Caco-2 (cell line): ENCODE measurements at regions not wholly inside any gene's neighbourhood (a gene's known extent, or its start where the extent isn't known, plus 50 kb on each side); places are given as distances from the start of the nearest gene placed in this dataset.

Experiments used
- BruUV-seq: library from RNA; stranded (reverse); fragments of 400-500 nt; replicated peaks from 2 replicates; lab custom pipeline; 2021; lab: Mats Ljungman, UMichigan
- CTCF ChIA-PET: fragments of 300-600 bp; sonication (Branson Sonifier 250); formaldehyde crosslinking; loops from one replicate; lab custom pipeline; 2022; ENCODE audit warnings: antibody characterized with exemption; lab: Charles Lee
- POLR2A ChIA-PET: fragments of 300-600 bp; sonication (Branson Sonifier 250); formaldehyde crosslinking; loops from one replicate; lab custom pipeline; 2022; ENCODE audit warnings: antibody characterized with exemption; lab: Charles Lee
- DNase-seq, 2 experiments: peaks; one replicate each; pipeline versions ENCODE4 v3.0.0 to v3.0.0-alpha.2; 2020 to 2022
- H3K27me3 ChIP-seq: replicated peaks from 2 replicates; pipeline ENCODE4 v1.6.0; 2011; ENCODE audit warnings: low read length; ENCODE audit not compliant: control insufficient read depth, insufficient read depth
- H3K36me3 ChIP-seq: 2 replicates; pipeline ENCODE4 v1.5.1; 2011; ENCODE audit warnings: low read length; ENCODE audit not compliant: control insufficient read depth, insufficient read depth
- H3K4me1 ChIP-seq: fragments of 250-450 bp; sonication (Bioruptor Pico); 2 replicates; pipeline ENCODE4 v1.5.1; 2020; ENCODE audit warnings: mild to moderate bottlenecking
- H3K4me3 ChIP-seq: 2 replicates; pipeline ENCODE4 v1.5.1; 2011; ENCODE audit warnings: low read depth, mild to moderate bottlenecking, control low read depth, low read length
- H3K9me3 ChIP-seq: fragments of 250-450 bp; sonication (Bioruptor Pico); 2 replicates; pipeline ENCODE4 v1.5.1; 2020; ENCODE audit warnings: mild to moderate bottlenecking, moderate library complexity
- H3K27ac Mint-ChIP-seq: one replicate; pipeline ENCODE4 v1.8.0; 2022; ENCODE audit warnings: mixed read lengths; ENCODE audit not compliant: unreplicated experiment
- H3K27me3 Mint-ChIP-seq: one replicate; pipeline ENCODE4 v1.8.0; 2022; ENCODE audit warnings: mixed read lengths; ENCODE audit not compliant: insufficient read depth, unreplicated experiment
- H3K36me3 Mint-ChIP-seq: one replicate; pipeline ENCODE4 v1.8.0; 2022; ENCODE audit warnings: mild to moderate bottlenecking, mixed read lengths; ENCODE audit not compliant: insufficient read depth, unreplicated experiment
- H3K4me1 Mint-ChIP-seq: one replicate; pipeline ENCODE4 v1.8.0; 2022; ENCODE audit warnings: low read depth, mixed read lengths; ENCODE audit not compliant: unreplicated experiment
- H3K4me3 Mint-ChIP-seq: one replicate; pipeline ENCODE4 v1.8.0; 2022; ENCODE audit warnings: mild to moderate bottlenecking, moderate library complexity, mixed read lengths; ENCODE audit not compliant: unreplicated experiment
- H3K9me3 Mint-ChIP-seq: one replicate; pipeline ENCODE4 v1.8.0; 2022; ENCODE audit warnings: mixed read lengths; ENCODE audit not compliant: unreplicated experiment
- CTCF ChIP-seq, 2 experiments: fragments of 200-600 bp in 1 of 2; IDR thresholded peaks; 1 replicate in 1 of 2; 2 replicates in 1 of 2; pipeline versions ENCODE4 v1.5.1 to v1.8.0; 2011 to 2022; ENCODE audit warnings: antibody characterized with exemption in 1 of 2, control low read depth in 1 of 2, inconsistent platforms in 1 of 2, low read depth in 1 of 2, low read length in 1 of 2, mild to moderate bottlenecking in 1 of 2, moderate library complexity in 1 of 2; ENCODE audit not compliant: insufficient read depth in 1 of 2, severe bottlenecking in 1 of 2, unreplicated experiment in 1 of 2
- intact Hi-C: fragments of 100-400 bp; cut with micrococcal nuclease; formaldehyde crosslinking; loops from one replicate; pipeline ENCODE4 v1.10.0; 2022; ENCODE audit not compliant: unreplicated experiment

- BruUV-seq: no TSS peak
- Histone ChIP-seq H3K9me3 (no peaks in the 10 kb centered on the region), H3K36me3 (no peaks in the 10 kb centered on the region), H3K4me1 (peaks cover 5% of the 10 kb centered on the region), H3K27me3 (no peaks in the 10 kb centered on the region), H3K4me3 (no peak overlapping the region)
- Mint-ChIP-seq H3K27ac (no peak overlapping the region), H3K36me3 (no peaks in the 10 kb centered on the region), H3K9me3 (no peaks in the 10 kb centered on the region), H3K27me3 (no peaks in the 10 kb centered on the region), H3K4me1 (no peaks in the 10 kb centered on the region), H3K4me3 (no peak overlapping the region)
- DNase-seq: no peak
- intact Hi-C loops: no loop called here
- ChIA-PET CTCF (no interaction called here), POLR2A (no interaction called here)
- TF ChIP-seq CTCF (IDR thresholded peaks at IDR 0.05; ENCODE audit: insufficient read depth in 1 of 2, low read depth in 1 of 2, low read length in 1 of 2, severe bottlenecking in 1 of 2, unreplicated experiment in 1 of 2): no peak
These were observed 58.3 kb upstream of the FRMD6 start for GRCh38 chr14:51593397-51593796.

GRCh38 chr14:51595881-51596455 is 55.7 kb upstream of the FRMD6 start:
- no peak for TF ChIP-seq CTCF (IDR thresholded peaks at IDR 0.05; ENCODE audit: insufficient read depth in 1 of 2, low read depth in 1 of 2, low read length in 1 of 2, severe bottlenecking in 1 of 2, unreplicated experiment in 1 of 2)
- no peaks in the 10 kb centered on the region for H3K27me3 ChIP-seq
- ChIA-PET CTCF (no interaction called here), POLR2A (no interaction called here)
- no peaks in the 10 kb centered on the region for H3K9me3 Mint-ChIP-seq
- DNase-seq: no peak
- H3K27ac Mint-ChIP-seq: no peak overlapping the region
- no TSS peak for BruUV-seq
- intact Hi-C loops: no loop called here
- H3K36me3 Mint-ChIP-seq: no peaks in the 10 kb centered on the region
- H3K4me3 ChIP-seq: no peak overlapping the region
- H3K4me3 Mint-ChIP-seq: no peak overlapping the region
- no peaks in the 10 kb centered on the region for H3K9me3 ChIP-seq
- H3K27me3 Mint-ChIP-seq: no peaks in the 10 kb centered on the region
- H3K4me1 Mint-ChIP-seq: no peaks in the 10 kb centered on the region
- H3K36me3 ChIP-seq: no peaks in the 10 kb centered on the region
- H3K4me1 ChIP-seq: no peaks in the 10 kb centered on the region

- Histone ChIP-seq H3K27me3 (no peaks in the 10 kb centered on the region), H3K9me3 (no peaks in the 10 kb centered on the region), H3K4me3 (no peak overlapping the region), H3K4me1 (no peaks in the 10 kb centered on the region), H3K36me3 (no peaks in the 10 kb centered on the region)
- no peaks in the 10 kb centered on the region for H3K36me3 Mint-ChIP-seq
- H3K4me1 Mint-ChIP-seq: no peaks in the 10 kb centered on the region
- no peaks in the 10 kb centered on the region for H3K27me3 Mint-ChIP-seq
- no peak for TF ChIP-seq CTCF (IDR thresholded peaks at IDR 0.05; ENCODE audit: insufficient read depth in 1 of 2, low read depth in 1 of 2, low read length in 1 of 2, severe bottlenecking in 1 of 2, unreplicated experiment in 1 of 2)
- ChIA-PET POLR2A (no interaction called here), CTCF (no interaction called here)
- no peak for DNase-seq
- no TSS peak for BruUV-seq
- H3K9me3 Mint-ChIP-seq: no peaks in the 10 kb centered on the region
- H3K27ac Mint-ChIP-seq: no peak overlapping the region
- H3K4me3 Mint-ChIP-seq: no peak overlapping the region
- intact Hi-C loops: no loop called here
These were observed 55.1 kb upstream of the FRMD6 start for GRCh38 chr14:51596488-51597117.
